K562 (cell line): ENCODE measurements at regions not wholly inside any gene's neighbourhood (a gene's known extent, or its start where the extent isn't known, plus 50 kb on each side); places are given as distances from the start of the nearest gene placed in this dataset.

Source experiments
- ATAC-seq: fragments of 200-7000 bp; cut with Tn5 transposase; 3 replicates; pipeline ENCODE4 v1.9.1; 2020; ENCODE audit warnings: moderate library complexity
- BruUV-seq: library from RNA; stranded (reverse); fragments of 400-500 nt; replicated peaks from 2 replicates; lab custom pipeline; 2021; lab: Mats Ljungman, UMichigan
- CTCF ChIA-PET: fragments of 300-600 bp; formaldehyde crosslinking; extraction: SDS; loops from one replicate; lab custom pipeline; 2021; ENCODE audit warnings: low intra/inter-chr PET ratio; lab: Yijun Ruan, JAX
- POLR2A ChIA-PET: fragments of 300-600, 350-650 bp; sonication (Branson Sonifier 250); formaldehyde crosslinking; extraction: SDS; loops from one replicate; lab custom pipeline; 2021; ENCODE audit warnings: antibody characterized with exemption, inconsistent platforms; lab: Yijun Ruan, JAX
- DNase-seq, 4 experiments: peaks; one replicate each; pipeline versions ENCODE4 v3.0.0 to v3.0.0-alpha.2; 2011 to 2018; ENCODE audit warnings: low spot score in 3 of 4, mixed read lengths in 3 of 4; ENCODE audit errors: extremely low read depth in 1 of 4
- FAIRE-seq: peaks from 2 replicates; lab custom pipeline; 2011; peaks lifted over from hg19 to GRCh38; lab: Jason Lieb, UNC
- H2AFZ ChIP-seq: 2 replicates; pipeline ENCODE4 v1.6.0; 2011; ENCODE audit warnings: low read depth, low read length, control low read depth, inconsistent platforms
- H3K27ac ChIP-seq: fragments of 200-600 bp; 3 replicates; pipeline ENCODE4 v1.8.0; 2011; ENCODE audit warnings: low read depth, mild to moderate bottlenecking, control low read depth, inconsistent platforms, low read length, moderate library complexity, mixed read lengths; ENCODE audit errors: extremely low read depth
- H3K27me3 ChIP-seq, 2 experiments: fragments of 300-600 bp in 1 of 2; 2 replicates in 1 of 2; 3 replicates in 1 of 2; pipeline versions ENCODE4 v1.6.0 to v1.8.0; 2011; ENCODE audit warnings: inconsistent platforms in 2 of 2, low read length in 2 of 2, mild to moderate bottlenecking in 1 of 2, mixed read lengths in 1 of 2, moderate library complexity in 1 of 2; ENCODE audit not compliant: control insufficient read depth in 2 of 2, insufficient read depth in 2 of 2
- H3K36me3 ChIP-seq: fragments of 300-600 bp; 3 replicates; pipeline ENCODE4 v1.8.0; 2011; ENCODE audit warnings: mild to moderate bottlenecking, low read length, inconsistent platforms; ENCODE audit not compliant: control insufficient read depth, insufficient read depth
- H3K4me1 ChIP-seq, 2 experiments: fragments of 200-600 bp in 1 of 2; replicated peaks in 1 of 2; 2 replicates in 1 of 2; 3 replicates in 1 of 2; pipeline versions ENCODE4 v1.5.1 to v1.8.0; 2011; ENCODE audit warnings: inconsistent platforms in 2 of 2, low read length in 2 of 2, mild to moderate bottlenecking in 1 of 2, mixed read lengths in 1 of 2, moderate library complexity in 1 of 2; ENCODE audit not compliant: control insufficient read depth in 2 of 2, insufficient read depth in 2 of 2
- H3K4me2 ChIP-seq: 2 replicates; pipeline ENCODE4 v1.6.1; 2011; ENCODE audit warnings: low read length, control low read depth, inconsistent platforms, mixed read lengths; ENCODE audit not compliant: insufficient read depth
- H3K4me3 ChIP-seq: fragments of 200-600 bp; sonication (generic), shearing (Covaris generic); 2 replicates; pipeline ENCODE4 v1.5.1; 2016; ENCODE audit warnings: control low read depth, inconsistent platforms
- H3K79me2 ChIP-seq: fragments of 200-600 bp; 3 replicates; pipeline ENCODE4 v1.8.0; 2011; ENCODE audit warnings: low read length, inconsistent platforms; ENCODE audit not compliant: control insufficient read depth, insufficient read depth
- H3K9ac ChIP-seq, 2 experiments: 2 replicates each; pipeline versions ENCODE4 v1.6.0 to v1.6.1; 2011; ENCODE audit warnings: low read depth in 2 of 2, low read length in 2 of 2, control low read depth in 1 of 2, inconsistent platforms in 1 of 2, mild to moderate bottlenecking in 1 of 2, mixed read lengths in 1 of 2; ENCODE audit not compliant: insufficient read depth in 1 of 2
- H3K9me1 ChIP-seq: one replicate; pipeline ENCODE4 v1.6.0; 2011; ENCODE audit warnings: inconsistent platforms, mild to moderate bottlenecking, low read length, moderate library complexity; ENCODE audit not compliant: control insufficient read depth, insufficient read depth
- H3K9me3 ChIP-seq: replicated peaks from 2 replicates; pipeline ENCODE4 v1.5.1; 2011; ENCODE audit warnings: low read depth, low read length, inconsistent platforms; ENCODE audit not compliant: control insufficient read depth, insufficient read depth
- H4K20me1 ChIP-seq: replicated peaks from 2 replicates; pipeline ENCODE4 v1.6.1; 2011; ENCODE audit warnings: low read length, inconsistent platforms, mixed read lengths; ENCODE audit not compliant: control insufficient read depth, insufficient read depth
- HNRNPUL1 ChIP-seq: fragments of 200-400 bp; formaldehyde crosslinking; IDR thresholded peaks from 2 replicates; pipeline ENCODE4 v1.6.1; 2017; ENCODE audit warnings: low read length
- KAT7 ChIP-seq: sonication (generic); formaldehyde crosslinking; IDR thresholded peaks from 2 replicates; pipeline ENCODE4 v1.8.0; 2022; ENCODE audit warnings: missing genetic modification reagents, mild to moderate bottlenecking, borderline replicate concordance
- KLF6 ChIP-seq: fragments of 250-450 bp; sonication (Bioruptor Pico); IDR thresholded peaks from 2 replicates; pipeline ENCODE4 v1.4.0; 2020; ENCODE audit warnings: mild to moderate bottlenecking, moderate library complexity, borderline replicate concordance
- RFX1 ChIP-seq: fragments of 450-650 bp; IDR thresholded peaks from 2 replicates; pipeline ENCODE4 v1.6.1; 2016; ENCODE audit warnings: mild to moderate bottlenecking, moderate library complexity
- RFX5 ChIP-seq: IDR thresholded peaks from 2 replicates; pipeline ENCODE4 v1.6.1; 2011; ENCODE audit warnings: low read depth, mild to moderate bottlenecking, improper control_type of control experiment, low read length
- SIRT6 ChIP-seq: IDR thresholded peaks from one replicate; pipeline ENCODE4 v1.6.1; 2012; ENCODE audit warnings: low read depth, mild to moderate bottlenecking, control low read depth, inconsistent platforms, low read length, moderate library complexity
- U2AF1 ChIP-seq: fragments of 200-400 bp; formaldehyde crosslinking; optimal IDR thresholded peaks from 2 replicates; pipeline ENCODE3; 2017; ENCODE audit warnings: mild to moderate bottlenecking, low read depth, low read length, moderate library complexity
- ZNF316 ChIP-seq: fragments of 450-650 bp; IDR thresholded peaks from 2 replicates; pipeline ENCODE4 v1.6.1; 2016
- ZNF57 ChIP-seq: fragments of 450-650 bp; formaldehyde crosslinking; IDR thresholded peaks from 2 replicates; pipeline ENCODE4 v1.4.0; 2020; ENCODE audit warnings: mild to moderate bottlenecking, moderate library complexity
- in situ Hi-C: fragments of 300-500 bp; cut with MboI; formaldehyde crosslinking; loops from 4 replicates; pipeline ENCODE4 v1.15.0; 2018; ENCODE audit warnings: inconsistent platforms, mixed read lengths
- intact Hi-C: fragments of 100-400 bp; cut with micrococcal nuclease; formaldehyde crosslinking; loops from 2 replicates; pipeline ENCODE4 v1.14.2; 2022
- TF ChIP-seq, protein P1 (sequence below): IDR thresholded peaks from 2 replicates; pipeline ENCODE4 v1.6.1; 2011; ENCODE audit warnings: borderline replicate concordance, low read depth, mild to moderate bottlenecking, moderate library complexity, low read length; ENCODE audit not compliant: insufficient read depth, poor library complexity, severe bottlenecking
- TF ChIP-seq, protein P2 (sequence below): fragments of 150-350 bp; IDR thresholded peaks from 2 replicates; pipeline ENCODE4 v1.6.1; 2014; ENCODE audit warnings: low read depth, mild to moderate bottlenecking, low read length, borderline replicate concordance
- TF ChIP-seq, protein P3 (sequence below), 2 experiments: fragments of 450-650 bp in 1 of 2; sonication (generic) in 1 of 2; formaldehyde crosslinking in 1 of 2; IDR thresholded peaks in 1 of 2; conservative IDR thresholded peaks in 1 of 2; 2 replicates each; pipeline versions ENCODE4 v1.6.1 to v1.8.1; 2016 to 2023; ENCODE audit warnings: mild to moderate bottlenecking in 2 of 2, moderate library complexity in 2 of 2, inconsistent platforms in 1 of 2, missing genetic modification reagents in 1 of 2
- TF ChIP-seq, protein P4 (sequence below): sonication (generic); formaldehyde crosslinking; IDR thresholded peaks from 2 replicates; pipeline ENCODE4 v1.8.1; 2023; ENCODE audit warnings: mild to moderate bottlenecking, missing genetic modification reagents

DNA sequence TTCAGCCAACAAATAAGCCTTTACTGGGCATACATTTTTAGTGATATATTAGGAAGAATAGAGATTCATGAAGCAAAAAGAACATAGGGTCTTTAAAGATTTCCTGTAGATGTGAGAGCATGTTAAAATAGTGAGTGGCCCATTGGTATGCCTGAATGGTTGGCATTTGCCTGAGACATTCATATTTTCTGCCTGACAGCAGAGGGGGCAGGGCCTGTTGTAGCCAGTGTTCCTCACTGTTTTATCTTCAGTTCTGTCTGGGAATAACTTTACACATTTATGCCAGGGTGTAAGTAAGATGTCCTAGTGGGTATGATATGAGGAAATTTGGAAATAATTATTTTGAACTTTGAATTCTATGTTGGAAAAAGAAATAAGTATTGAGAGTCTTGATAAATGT, 704.7 kb upstream of the ARPP21 start:
- no peak for ATAC-seq
- Histone ChIP-seq H3K27ac (no peak overlapping the region), H3K4me2 (no peak overlapping the region), H4K20me1 (no peaks in the 10 kb centered on the region), H3K4me1 (no peaks in the 10 kb centered on the region), H3K27me3 (no peaks in the 10 kb centered on the region), H3K79me2 (no peaks in the 10 kb centered on the region), H3K4me3 (no peak overlapping the region), H3K9me1 (no peaks in the 10 kb centered on the region), H3K9ac (no peak overlapping the region), H3K9me3 (no peaks in the 10 kb centered on the region; the same call in 1 of the 2 replicates), H2AFZ (no peak overlapping the region), H3K36me3 (no peaks in the 10 kb centered on the region)
- in situ Hi-C loops (no loop called here), intact Hi-C loops (no loop called here)
- POLR2A ChIA-PET: no interaction called here
- no peak for FAIRE-seq
- DNase-seq: no peak
- BruUV-seq: no TSS peak
- CTCF ChIA-PET: no interaction called here
- TF ChIP-seq ZNF57 (CRISPR knock-in tag) (no peak), SIRT6 (no peak), ZNF316 (no peak), KAT7 (no peak), KLF6 (CRISPR knock-in tag) (no peak), HNRNPUL1 (no peak), U2AF1 (no peak), RFX5 (no peak), RFX1 (no peak)
- TF ChIP-seq, protein P1, sequence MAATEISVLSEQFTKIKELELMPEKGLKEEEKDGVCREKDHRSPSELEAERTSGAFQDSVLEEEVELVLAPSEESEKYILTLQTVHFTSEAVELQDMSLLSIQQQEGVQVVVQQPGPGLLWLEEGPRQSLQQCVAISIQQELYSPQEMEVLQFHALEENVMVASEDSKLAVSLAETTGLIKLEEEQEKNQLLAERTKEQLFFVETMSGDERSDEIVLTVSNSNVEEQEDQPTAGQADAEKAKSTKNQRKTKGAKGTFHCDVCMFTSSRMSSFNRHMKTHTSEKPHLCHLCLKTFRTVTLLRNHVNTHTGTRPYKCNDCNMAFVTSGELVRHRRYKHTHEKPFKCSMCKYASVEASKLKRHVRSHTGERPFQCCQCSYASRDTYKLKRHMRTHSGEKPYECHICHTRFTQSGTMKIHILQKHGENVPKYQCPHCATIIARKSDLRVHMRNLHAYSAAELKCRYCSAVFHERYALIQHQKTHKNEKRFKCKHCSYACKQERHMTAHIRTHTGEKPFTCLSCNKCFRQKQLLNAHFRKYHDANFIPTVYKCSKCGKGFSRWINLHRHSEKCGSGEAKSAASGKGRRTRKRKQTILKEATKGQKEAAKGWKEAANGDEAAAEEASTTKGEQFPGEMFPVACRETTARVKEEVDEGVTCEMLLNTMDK: no peak
- TF ChIP-seq, protein P2, sequence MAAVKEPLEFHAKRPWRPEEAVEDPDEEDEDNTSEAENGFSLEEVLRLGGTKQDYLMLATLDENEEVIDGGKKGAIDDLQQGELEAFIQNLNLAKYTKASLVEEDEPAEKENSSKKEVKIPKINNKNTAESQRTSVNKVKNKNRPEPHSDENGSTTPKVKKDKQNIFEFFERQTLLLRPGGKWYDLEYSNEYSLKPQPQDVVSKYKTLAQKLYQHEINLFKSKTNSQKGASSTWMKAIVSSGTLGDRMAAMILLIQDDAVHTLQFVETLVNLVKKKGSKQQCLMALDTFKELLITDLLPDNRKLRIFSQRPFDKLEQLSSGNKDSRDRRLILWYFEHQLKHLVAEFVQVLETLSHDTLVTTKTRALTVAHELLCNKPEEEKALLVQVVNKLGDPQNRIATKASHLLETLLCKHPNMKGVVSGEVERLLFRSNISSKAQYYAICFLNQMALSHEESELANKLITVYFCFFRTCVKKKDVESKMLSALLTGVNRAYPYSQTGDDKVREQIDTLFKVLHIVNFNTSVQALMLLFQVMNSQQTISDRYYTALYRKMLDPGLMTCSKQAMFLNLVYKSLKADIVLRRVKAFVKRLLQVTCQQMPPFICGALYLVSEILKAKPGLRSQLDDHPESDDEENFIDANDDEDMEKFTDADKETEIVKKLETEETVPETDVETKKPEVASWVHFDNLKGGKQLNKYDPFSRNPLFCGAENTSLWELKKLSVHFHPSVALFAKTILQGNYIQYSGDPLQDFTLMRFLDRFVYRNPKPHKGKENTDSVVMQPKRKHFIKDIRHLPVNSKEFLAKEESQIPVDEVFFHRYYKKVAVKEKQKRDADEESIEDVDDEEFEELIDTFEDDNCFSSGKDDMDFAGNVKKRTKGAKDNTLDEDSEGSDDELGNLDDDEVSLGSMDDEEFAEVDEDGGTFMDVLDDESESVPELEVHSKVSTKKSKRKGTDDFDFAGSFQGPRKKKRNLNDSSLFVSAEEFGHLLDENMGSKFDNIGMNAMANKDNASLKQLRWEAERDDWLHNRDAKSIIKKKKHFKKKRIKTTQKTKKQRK: no peak
- TF ChIP-seq, protein P3, sequence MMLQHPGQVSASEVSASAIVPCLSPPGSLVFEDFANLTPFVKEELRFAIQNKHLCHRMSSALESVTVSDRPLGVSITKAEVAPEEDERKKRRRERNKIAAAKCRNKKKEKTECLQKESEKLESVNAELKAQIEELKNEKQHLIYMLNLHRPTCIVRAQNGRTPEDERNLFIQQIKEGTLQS (IDR thresholded peaks at IDR 0.05): no peak
- TF ChIP-seq, protein P3 (CRISPR knock-in tag; conservative IDR thresholded peaks at IDR 0.05): no peak
- TF ChIP-seq, protein P4, sequence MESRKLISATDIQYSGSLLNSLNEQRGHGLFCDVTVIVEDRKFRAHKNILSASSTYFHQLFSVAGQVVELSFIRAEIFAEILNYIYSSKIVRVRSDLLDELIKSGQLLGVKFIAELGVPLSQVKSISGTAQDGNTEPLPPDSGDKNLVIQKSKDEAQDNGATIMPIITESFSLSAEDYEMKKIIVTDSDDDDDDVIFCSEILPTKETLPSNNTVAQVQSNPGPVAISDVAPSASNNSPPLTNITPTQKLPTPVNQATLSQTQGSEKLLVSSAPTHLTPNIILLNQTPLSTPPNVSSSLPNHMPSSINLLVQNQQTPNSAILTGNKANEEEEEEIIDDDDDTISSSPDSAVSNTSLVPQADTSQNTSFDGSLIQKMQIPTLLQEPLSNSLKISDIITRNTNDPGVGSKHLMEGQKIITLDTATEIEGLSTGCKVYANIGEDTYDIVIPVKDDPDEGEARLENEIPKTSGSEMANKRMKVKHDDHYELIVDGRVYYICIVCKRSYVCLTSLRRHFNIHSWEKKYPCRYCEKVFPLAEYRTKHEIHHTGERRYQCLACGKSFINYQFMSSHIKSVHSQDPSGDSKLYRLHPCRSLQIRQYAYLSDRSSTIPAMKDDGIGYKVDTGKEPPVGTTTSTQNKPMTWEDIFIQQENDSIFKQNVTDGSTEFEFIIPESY (CRISPR knock-in tag): no peak
